Uterus (tissue), 2 donors: ENCODE measurements at regions not wholly inside any gene's neighbourhood (a gene's known extent, or its start where the extent isn't known, plus 50 kb on each side); places are given as distances from the start of the nearest gene placed in this dataset.

ENCODE experiments used
- POLR2A ChIP-seq, 2 donors: fragments of 450-650 bp; IDR thresholded peaks; one replicate each; pipeline ENCODE4 v1.6.1; 2016; ENCODE audit warnings: antibody characterized with exemption in 2 of 2, mild to moderate bottlenecking in 1 of 2, moderate library complexity in 1 of 2
- TF ChIP-seq, protein P1 (sequence below), 4 experiments: fragments of 200-600 bp in 2 of 4; fragments of 450-650 bp in 2 of 4; sonication (generic) in 2 of 4; IDR thresholded peaks; one replicate each; pipeline ENCODE4 v1.5.1; 2016 to 2019; ENCODE audit warnings: antibody characterized with exemption in 4 of 4, mild to moderate bottlenecking in 2 of 4, moderate library complexity in 1 of 4

- no peak for TF ChIP-seq POLR2A (IDR thresholded peaks at IDR 0.05)
- TF ChIP-seq, protein P1, sequence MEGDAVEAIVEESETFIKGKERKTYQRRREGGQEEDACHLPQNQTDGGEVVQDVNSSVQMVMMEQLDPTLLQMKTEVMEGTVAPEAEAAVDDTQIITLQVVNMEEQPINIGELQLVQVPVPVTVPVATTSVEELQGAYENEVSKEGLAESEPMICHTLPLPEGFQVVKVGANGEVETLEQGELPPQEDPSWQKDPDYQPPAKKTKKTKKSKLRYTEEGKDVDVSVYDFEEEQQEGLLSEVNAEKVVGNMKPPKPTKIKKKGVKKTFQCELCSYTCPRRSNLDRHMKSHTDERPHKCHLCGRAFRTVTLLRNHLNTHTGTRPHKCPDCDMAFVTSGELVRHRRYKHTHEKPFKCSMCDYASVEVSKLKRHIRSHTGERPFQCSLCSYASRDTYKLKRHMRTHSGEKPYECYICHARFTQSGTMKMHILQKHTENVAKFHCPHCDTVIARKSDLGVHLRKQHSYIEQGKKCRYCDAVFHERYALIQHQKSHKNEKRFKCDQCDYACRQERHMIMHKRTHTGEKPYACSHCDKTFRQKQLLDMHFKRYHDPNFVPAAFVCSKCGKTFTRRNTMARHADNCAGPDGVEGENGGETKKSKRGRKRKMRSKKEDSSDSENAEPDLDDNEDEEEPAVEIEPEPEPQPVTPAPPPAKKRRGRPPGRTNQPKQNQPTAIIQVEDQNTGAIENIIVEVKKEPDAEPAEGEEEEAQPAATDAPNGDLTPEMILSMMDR (IDR thresholded peaks at IDR 0.05), result no peak
These were observed 145.0 kb downstream of the TMX3 start for GRCh38 chr18:68569936-68570335.
